ENCODE measurements at regions not wholly inside any gene's neighbourhood (a gene's known extent, or its start where the extent isn't known, plus 50 kb on each side); places are given as distances from the start of the nearest gene placed in this dataset.
"Not testable (repeated sequence)": the region's sequence is repeated elsewhere in the genome, so short reads cannot be mapped to it uniquely, and the experiment has no call there.

DNA sequence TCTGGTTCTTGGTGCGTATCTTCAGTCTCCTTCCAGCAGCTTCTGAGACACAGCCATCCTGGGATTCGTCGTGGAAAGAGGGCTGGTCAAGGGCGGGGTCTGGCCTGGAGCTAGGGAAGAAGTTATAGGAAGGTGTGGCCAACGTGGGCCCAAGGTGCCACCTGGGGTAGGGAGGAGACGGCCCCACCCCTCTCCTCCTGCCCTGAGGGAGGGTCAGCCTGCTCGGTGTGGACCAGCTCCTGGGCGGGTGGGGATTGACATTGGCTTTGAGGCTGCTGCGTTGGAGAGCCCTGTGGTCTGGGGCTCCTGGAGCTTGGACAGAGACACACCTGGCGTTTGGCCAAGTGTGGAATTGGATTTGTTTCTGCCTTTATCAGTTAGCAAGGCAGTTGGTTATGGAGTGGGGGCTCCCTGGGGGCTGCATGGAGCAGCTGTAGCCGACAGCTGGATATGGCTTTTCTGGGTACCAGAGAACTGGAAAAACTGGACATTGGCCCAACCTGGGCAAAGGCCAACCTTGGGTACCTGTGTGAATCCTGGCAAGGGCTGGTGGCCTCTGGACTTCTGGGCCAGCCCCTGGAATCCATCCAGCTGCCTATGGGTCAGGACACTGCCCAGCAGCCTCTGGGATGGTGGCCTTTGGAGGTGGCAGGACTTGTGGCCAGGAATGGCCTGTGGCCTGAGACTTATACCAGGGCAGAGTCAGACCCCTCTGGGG is 75.7 kb upstream of the PPP1R26 start:
- no peak for DNase-seq (ENCODE audit: low read depth, low spot score)

DNA sequence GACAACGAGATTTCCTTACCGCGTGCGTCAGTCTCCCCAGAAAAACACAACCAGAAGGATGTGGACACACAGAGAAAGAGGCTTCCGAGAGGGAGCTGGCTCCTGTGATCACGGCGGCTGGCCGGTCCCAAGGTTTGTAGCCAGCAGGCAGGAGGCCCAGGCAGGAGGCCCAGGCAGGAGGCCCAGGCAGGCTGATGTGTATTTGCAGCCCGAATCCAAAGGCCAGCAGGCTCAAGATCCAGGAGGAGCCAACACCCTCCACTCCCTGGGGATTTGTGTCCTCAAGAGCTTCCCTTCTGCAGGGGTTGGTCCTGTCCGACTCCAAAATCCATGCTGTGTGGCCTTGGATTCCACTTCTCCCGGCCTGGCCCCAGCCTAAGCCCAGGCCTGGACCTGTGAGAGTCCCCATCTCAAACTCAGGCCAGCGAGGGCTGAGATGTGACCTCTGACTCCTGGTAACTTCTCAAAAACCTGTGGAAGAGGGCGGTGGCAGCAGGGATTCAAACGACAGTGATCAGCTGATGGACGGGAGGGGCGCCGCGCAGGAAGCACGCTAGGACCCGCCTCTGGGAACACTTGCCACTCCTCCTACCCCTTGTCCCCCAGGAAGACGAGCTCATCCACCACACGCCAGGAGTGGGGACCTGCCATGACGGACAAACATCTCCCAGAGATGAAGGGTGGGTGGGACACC is 75.0 kb upstream of the PPP1R26 start:
- no peak for DNase-seq (ENCODE audit: low read depth, low spot score)

DNA sequence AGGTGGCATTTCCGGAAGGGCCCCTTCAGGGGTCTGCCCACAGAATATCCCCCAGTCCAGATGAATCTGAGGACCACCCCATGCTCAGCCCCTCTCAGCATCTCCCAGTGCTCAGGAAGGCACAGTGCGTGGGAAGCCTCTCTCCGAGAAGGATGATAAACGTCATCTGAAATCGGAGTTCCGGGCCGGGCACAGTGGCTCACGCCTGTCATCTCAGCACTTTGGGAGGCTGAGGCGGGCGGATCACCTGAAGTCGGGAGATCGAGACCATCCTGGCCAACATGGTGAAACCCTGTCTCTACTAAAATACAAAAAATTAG is 74.5 kb upstream of the PPP1R26 start:
- DNase-seq (ENCODE audit: low read depth, low spot score), result not testable (repeated sequence)

DNA sequence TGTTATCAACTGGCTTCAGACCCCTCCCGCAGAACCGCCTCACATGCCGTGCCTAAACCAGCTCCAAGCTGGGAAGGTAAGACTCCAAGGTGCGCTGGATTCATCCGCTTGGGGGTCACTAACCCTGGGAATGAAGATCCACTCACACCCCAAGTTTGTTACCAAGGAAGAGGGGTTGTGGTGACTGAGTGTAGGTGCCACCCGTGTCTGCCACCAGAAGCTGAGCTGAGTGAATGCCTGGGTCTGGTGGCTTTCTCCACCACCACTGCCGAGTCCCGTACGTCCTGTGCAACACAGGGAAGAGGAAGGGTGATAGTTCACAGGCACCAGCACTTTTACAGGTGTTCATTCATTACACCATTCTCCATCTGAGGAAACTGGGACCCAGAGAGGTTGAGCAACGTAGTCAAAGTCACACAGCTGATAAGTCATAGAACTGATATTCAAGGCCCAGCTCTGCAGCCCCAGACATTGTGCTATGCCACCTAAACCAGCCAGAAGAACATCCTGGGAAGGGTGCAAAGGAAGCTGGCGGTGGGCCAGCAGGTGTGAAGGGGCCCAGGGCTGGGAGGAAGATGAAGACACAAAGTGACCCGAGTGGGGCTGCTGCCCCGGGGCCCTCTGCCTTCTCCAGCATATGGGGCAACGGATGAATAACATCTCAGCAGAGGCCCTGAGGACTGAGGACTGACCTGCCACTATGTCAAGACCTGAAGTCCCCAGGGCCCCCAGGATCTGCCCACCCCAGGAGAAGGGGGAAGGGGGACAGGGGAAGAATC is 70.9 kb upstream of the PPP1R26 start:
- no peak for DNase-seq (ENCODE audit: low read depth, low spot score)

DNA sequence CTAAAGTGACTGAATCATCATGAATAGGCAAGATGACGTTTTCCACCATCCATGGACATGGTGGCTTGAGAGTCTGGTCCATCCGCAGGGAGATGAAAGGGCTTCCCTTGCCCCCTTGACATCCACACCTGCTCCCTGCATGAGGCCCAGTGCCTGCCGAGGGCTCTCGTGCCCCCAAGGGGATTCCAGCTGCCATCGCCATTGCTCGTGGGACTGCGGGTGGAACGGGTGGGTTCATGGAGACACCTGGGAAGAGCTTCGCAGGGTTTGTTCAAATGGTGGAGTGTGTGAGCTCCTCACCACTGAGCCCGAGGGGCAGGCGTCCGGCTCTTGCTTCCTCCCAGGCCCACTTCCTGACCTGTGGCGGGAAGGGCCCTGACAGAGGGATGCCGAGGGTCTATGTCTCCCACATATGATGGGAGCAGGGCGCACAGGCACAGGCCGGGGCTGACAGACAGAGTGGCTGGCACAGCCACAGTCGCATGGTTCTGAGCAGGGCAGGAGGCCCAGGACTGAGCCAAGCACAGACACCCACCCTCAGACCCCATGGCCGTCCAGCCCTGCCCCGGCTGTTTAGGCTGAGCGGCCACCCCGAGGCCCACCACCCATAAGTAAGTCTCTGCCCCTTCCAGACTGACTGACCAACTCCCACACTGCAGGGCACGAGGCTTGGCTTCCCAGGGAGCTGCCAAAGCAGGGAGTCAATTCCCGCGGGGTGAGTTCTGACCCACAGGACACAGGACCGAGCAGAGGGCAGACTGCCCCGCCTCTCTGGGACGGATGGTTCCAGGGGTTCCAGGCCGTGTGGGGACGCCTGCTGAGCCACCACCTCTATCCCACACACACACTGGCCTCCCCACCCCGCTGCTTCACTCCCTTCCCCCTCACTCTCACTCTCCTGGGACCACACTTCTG is 70.0 kb upstream of the PPP1R26 start:
- no peak for DNase-seq (ENCODE audit: low read depth, low spot score)

DNA sequence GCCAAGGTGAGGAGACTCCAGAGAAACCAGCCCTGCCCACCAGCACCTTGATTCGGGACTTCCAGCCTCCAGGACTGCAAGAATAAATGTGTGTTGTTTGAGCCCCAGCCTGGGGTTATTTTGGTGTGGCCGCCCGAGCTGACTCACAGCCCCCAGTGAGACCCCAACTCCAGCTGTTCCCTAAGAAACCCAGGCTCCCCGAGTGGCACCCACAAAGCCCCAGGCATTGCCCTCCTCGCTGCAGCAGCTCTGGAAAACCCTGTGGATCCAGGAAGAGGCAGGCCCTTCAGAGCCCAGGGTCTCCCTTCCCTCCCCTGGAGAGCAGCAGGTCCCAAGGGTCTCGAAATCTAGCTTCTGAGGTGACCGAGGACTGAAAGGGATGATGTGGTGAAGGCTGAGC is 69.2 kb upstream of the PPP1R26 start:
- no peak for DNase-seq (ENCODE audit: low read depth, low spot score)

DNA sequence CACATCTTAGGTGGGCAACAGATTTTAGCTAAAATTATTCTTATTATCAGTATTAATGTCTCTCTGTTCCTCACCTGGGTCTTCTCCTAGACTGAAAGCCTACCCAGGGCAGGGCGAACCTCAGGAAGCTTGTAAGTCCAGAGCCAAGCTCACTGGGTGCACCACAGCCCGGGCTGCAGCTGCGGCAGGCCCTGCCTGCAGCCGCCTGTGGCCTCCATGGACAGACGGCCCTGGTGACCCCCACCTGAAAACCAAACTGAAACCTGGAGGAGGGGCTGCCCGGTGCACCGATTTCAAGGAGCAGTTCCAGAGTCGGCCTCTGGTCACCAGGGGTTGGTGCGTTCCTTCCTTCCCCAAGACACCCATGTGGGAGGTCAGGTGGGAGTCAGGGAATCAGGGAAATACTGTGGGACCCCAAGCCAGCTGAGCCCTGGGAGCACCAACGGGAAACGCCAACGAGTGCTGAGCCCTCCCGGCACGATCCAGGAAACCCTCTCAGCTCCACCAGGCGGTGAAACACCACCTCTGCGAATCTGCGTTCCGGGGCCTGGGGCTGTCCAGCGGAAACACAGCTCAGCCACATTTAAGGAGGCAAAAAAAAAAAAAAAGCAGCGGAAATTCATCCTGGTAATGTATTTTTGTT is 68.6 kb upstream of the PPP1R26 start:
- no peak for DNase-seq (ENCODE audit: low read depth, low spot score)

DNA sequence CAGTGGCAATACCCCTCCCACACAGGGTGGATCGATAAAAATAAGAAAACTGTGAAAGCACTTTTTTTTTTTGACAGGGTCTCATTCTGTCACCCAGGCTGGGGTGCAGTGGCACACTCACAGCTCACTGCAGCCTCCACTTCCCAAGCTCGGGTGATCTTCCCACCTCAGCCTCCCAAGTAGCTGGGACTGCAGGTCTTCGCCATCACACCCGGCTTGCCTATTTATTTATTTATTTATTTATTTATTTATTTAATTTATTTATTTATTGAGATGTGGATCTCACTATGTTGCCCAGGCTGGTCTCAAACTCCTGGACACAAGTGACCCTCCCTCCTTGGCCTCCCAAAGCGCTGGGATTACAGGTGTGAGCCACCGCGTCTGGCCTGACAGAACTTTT is 68.0 kb upstream of the PPP1R26 start:
- not testable (repeated sequence) for DNase-seq (ENCODE audit: low read depth, low spot score)

DNA sequence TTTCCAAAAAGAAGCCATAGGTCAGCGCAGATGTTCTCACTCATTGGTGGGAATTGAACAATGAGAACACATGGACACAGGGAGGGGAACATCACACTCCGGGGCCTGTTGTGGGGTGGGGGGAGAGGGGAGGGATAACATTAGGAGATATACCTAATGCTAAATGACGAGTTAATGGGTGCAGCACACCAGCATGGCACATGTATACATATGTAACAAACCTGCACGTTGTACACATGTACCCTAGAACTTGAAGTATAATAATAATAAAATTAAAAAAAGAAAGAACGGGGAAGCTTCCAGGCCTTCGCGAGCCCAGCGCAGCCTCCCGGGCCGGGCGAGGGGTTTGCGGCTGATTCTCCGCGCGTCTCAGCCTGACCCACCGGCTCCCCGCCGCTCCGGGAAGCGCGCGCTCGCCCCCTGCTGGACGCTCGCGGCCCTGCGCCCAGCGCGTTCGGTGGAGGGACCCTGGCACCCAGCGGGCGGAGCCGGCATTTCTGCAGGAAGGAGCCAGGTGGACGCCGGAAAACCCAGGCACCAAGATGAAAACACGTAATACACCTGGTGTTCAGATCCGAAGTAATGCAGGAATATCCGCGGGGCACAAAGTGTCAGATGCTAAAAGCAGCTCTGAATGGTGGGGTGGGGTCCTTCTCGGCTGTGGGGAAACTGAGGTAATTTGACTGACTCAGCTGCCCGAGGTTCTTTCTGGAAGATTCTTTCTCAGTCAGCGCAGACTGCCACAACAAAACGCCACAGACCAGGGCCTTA is 67.1 kb upstream of the PPP1R26 start:
- peak; percentile 31 for DNase-seq (ENCODE audit: low read depth, low spot score)

DNA sequence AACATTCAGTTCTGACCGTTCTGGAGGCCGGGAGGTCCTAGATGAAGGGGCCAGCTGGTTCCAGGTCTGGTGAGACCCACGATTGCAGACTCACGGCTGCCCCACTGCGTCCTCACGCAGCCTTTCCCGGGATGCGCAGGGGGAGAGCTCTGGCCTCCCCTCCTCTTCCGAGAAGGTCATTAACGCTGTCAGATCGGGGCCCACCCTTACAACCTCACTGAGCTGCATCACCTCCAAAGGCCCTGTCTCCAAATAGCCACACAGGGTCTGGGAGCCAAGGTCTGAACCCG is 66.6 kb upstream of the PPP1R26 start:
- no peak for DNase-seq (ENCODE audit: low read depth, low spot score)

DNA sequence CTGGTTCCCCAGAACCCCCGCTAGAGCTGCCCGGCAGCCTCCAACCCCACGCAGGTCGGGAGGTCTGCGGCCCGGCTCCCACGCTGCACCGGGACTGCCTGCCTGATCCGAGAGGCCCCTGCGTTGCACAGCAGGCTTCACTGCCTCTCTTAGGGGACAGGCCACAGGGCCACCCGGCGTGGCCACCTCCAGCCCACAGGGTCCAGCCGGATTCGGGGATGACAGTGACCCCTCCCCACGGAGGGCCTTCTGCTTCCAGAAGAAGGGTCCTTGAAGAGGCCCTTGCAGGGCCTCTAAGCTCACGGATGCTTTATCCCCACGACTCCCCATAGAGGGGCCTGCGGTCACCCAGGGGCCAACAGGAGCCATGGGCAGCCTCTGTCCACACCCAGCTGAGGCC is 66.1 kb upstream of the PPP1R26 start:
- DNase-seq (ENCODE audit: low read depth, low spot score), result no peak

DNA sequence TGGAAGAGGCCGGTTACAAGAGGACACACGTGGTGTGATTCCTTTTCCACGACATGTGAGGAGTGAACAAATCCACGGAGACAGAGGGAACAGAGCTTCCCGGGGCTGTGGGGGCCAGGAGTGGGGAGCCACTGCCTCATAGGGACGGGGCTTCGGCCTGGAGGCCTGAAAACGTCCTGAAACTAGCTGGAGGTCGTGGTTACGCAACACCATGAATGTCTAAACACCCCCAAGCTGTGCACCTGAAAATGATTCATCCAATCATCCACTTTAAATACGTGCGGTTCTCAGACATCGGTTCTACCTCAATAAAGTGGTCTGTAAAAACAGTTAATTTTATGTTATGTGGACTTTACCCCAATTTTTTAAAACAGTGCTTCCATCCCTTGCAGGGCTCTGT is 65.3 kb upstream of the PPP1R26 start:
- DNase-seq (ENCODE audit: low read depth, low spot score), result no peak

DNA sequence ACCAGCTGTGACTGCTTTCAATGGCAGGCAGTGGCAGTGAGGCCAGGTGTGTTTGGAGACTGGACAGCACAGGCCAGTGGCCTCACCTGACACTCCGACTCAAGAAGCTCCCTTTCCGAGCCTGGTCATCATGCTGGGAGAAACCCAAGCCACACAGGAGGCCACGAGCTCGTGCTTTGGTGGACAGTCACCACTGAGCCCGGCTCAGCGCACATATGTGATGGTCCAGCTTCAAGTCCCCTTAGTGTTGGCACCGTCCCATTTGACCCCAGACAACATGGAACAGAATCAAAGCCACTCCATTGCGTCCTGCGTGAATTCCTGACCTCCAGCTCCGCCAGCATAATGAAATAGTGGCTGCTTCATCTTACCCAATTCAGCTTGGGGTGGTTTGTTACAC is 64.0 kb upstream of the PPP1R26 start:
- no peak for DNase-seq (ENCODE audit: low read depth, low spot score)

DNA sequence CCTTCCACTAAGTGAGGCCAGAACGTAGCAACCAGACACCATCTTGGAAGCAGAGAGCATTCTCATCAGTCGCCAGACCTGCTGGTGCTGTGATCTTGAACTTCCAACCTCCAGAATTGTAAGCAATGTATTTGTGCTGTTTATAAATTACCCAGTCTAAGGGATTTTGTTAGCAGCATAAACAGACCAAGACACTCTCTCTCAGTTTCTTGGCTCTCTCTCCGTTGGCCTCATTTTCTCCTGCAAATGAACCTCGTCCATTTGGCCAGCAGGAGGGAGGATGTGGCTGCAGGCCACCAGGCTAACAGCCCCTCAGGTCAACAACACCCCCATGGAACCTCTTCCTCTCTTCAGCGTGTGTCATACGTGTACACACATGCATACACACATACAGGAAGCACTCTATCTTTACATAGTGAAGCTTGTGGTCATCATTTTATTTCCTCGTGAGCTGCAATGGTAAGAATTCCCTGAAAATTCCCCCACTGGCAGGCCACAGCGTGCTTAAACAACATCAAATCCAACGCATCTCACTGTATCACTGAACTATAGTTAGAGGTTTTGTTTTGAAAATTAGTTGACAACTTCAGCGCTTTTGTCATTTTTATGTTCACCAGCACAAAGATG is 62.8 kb upstream of the PPP1R26 start:
- no peak for DNase-seq (ENCODE audit: low read depth, low spot score)

DNA sequence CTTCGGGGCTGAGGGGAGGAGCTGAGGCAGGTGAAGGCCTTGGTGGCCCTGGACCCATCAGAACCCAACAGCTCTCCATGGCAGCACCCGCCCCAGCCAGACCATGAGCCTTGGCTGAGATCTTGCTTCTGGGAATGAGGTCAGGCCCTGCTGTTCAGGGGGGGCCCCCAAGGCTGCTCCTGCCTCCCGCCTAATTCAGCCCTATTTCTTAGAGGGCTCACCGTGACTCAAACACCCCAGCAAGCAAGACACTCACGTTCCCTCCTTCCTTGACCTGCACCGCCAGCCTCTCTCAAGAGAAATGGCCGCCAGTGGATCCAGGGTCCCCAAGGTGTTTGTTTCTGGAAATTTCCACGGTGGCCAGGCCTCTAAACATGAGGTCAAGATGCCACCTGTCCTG is 61.4 kb upstream of the PPP1R26 start:
- DNase-seq (ENCODE audit: low read depth, low spot score), result no peak

DNA sequence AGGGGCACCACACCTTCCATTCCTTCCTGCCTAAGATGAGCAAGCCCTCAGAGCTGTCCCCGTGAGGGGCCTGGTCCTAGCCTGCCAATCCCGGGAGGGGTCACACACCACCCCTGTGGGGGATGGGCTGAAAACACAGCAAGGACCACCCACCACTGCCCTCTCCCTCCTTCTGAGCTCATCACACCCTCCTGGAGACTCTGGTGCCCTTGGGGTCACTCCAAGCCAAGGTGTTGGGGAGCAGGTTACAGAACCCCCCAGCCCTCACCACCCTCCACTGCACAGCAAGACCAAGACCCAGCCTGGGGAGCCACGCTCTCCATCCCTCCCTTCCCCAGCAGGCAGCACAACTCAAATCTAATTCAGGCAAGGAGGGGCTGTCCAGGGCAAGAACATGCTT is 60.5 kb upstream of the PPP1R26 start:
- DNase-seq (ENCODE audit: low read depth, low spot score), result no peak

DNA sequence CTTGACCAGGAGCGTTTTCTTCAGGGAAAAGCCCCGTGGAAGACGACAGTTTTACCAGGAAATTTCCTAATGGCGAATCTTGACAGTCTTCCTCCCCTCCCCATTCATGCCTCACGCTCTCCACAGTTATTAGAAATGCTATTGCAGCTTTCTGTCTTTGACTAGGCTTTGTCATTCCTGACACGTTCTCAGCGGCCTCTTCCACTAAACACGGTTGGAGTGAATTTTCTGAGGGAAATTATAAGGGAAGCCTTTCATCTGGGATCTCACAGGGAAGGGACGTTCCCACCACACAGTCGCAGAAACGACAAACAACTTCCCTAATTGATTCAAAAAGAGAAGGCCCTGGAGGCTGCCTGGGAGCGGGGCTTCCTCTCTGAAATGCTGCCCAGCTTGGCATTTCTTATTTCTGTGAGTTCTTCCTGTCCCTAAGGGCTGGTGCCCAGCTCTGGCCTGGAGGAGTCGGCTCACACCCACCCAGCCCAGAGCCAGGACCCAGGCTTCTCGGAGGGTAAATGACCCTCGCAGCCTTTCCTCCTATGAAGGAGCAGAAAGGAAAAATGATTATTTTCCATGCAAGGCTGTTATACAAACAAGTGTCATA is 57.1 kb upstream of the PPP1R26 start:
- DNase-seq (ENCODE audit: low read depth, low spot score), result no peak

DNA sequence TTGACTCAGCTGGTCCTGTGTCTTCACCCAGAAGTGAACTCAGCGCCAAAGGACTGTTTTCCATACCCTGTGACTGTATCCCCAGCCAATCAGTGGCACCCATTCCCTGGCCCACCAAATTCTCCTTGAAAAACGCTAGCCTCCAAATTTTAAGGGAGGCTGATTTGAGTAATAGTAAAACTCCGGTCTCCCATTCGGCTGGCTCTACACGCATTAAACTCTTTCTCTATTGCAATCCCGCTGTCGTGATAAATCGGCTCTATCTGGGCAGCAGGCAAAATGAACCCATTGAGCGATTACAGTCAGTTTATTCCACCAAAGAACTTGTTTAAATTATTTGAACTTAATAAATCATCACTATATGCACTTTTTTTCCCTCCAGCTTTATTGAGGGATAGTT is 55.9 kb upstream of the PPP1R26 start:
- DNase-seq (ENCODE audit: low read depth, low spot score), result no peak
